A549 (cell line): ENCODE measurements at regions not wholly inside any gene's neighbourhood (a gene's known extent, or its start where the extent isn't known, plus 50 kb on each side); places are given as distances from the start of the nearest gene placed in this dataset.

Experiments used
- ATAC-seq, 2 experiments: fragments of 200-7000 bp in 1 of 2; fragments of >200 bp in 1 of 2; cut with Nextera tagmentation in 1 of 2; cut with Tn5 transposase in 1 of 2; 3 replicates each; pipeline versions ENCODE4 v1.8.0 to v1.9.1; 2018 to 2020; ENCODE audit warnings: mild to moderate bottlenecking in 1 of 2, moderate library complexity in 1 of 2
- CTCF ChIA-PET: fragments of 300-600 bp; sonication (Branson Sonifier 250); formaldehyde crosslinking; extraction: SDS; loops from one replicate; lab custom pipeline; 2021; ENCODE audit warnings: antibody characterized with exemption, inconsistent platforms; lab: Yijun Ruan, JAX
- POLR2A ChIA-PET: fragments of 350-600 bp; formaldehyde crosslinking; extraction: SDS; loops from one replicate; lab custom pipeline; 2021; ENCODE audit warnings: antibody characterized with exemption, inconsistent platforms; lab: Yijun Ruan, JAX
- DNase-seq, 2 experiments: peaks; one replicate each; pipeline versions ENCODE4 v3.0.0 to v3.0.0-alpha.2; 2011 to 2016; ENCODE audit warnings: low read depth in 1 of 2, low spot score in 1 of 2
- FAIRE-seq: peaks from 2 replicates; lab custom pipeline; 2011; peaks lifted over from hg19 to GRCh38; lab: Jason Lieb, UNC
- H3K27ac ChIP-seq, 2 experiments: fragments of >200 bp; sonication (Bioruptor Twin); formaldehyde crosslinking; 3 replicates each; pipeline ENCODE4 v1.5.1; 2016 to 2017
- H3K4me1 ChIP-seq: fragments of >200 bp; sonication (Bioruptor Twin); formaldehyde crosslinking; 3 replicates; pipeline ENCODE4 v1.6.1; 2016
- H3K4me2 ChIP-seq: fragments of >200 bp; sonication (Bioruptor Twin); formaldehyde crosslinking; 3 replicates; pipeline ENCODE4 v1.6.1; 2016
- H3K4me3 ChIP-seq: fragments of >200 bp; sonication (Bioruptor Twin); formaldehyde crosslinking; 3 replicates; pipeline ENCODE4 v1.5.1; 2016
- H3K9me3 ChIP-seq: fragments of >200 bp; sonication (Bioruptor Twin); formaldehyde crosslinking; 3 replicates; pipeline ENCODE4 v1.6.1; 2016
- CBX2 ChIP-seq: fragments of 200-600 bp; sonication (generic); IDR thresholded peaks from 2 replicates; pipeline ENCODE4 v1.6.1; 2016; ENCODE audit warnings: low read depth, mild to moderate bottlenecking, borderline replicate concordance
- CHD4 ChIP-seq: fragments of 200-600 bp; sonication (generic); IDR thresholded peaks from 2 replicates; pipeline ENCODE4 v1.6.1; 2016; ENCODE audit warnings: antibody characterized with exemption, mild to moderate bottlenecking, borderline replicate concordance
- EHF ChIP-seq: fragments of 250-450 bp; sonication (Bioruptor Pico); IDR thresholded peaks from 2 replicates; pipeline ENCODE4 v1.5.0; 2020; ENCODE audit warnings: mild to moderate bottlenecking
- ELK1 ChIP-seq: fragments of 150-350 bp; IDR thresholded peaks from 2 replicates; pipeline ENCODE4 v1.6.1; 2014; ENCODE audit warnings: low read depth, mild to moderate bottlenecking, low read length
- ESRRA ChIP-seq: fragments of 150-350 bp; IDR thresholded peaks from 2 replicates; pipeline ENCODE4 v1.6.1; 2014; ENCODE audit warnings: mild to moderate bottlenecking, low read length, borderline replicate concordance
- FOSL2 ChIP-seq, 2 experiments: fragments of 450-650 bp in 1 of 2; fragments of >200 bp in 1 of 2; sonication (Bioruptor Twin) in 1 of 2; formaldehyde crosslinking; IDR thresholded peaks; 2 replicates each; pipeline versions ENCODE4 v1.5.0 to v1.6.1; 2016 to 2020; ENCODE audit warnings: mild to moderate bottlenecking in 1 of 2, moderate library complexity in 1 of 2
- HES2 ChIP-seq: fragments of >200 bp; sonication (Bioruptor Twin); formaldehyde crosslinking; IDR thresholded peaks from 2 replicates; pipeline ENCODE4 v1.6.1; 2016
- HEYL ChIP-seq: fragments of 250-450 bp; sonication (Bioruptor Pico); IDR thresholded peaks from 2 replicates; pipeline ENCODE4 v1.8.0; 2021; ENCODE audit warnings: mild to moderate bottlenecking, moderate library complexity
- JUN ChIP-seq, 2 experiments: fragments of >200 bp; sonication (Bioruptor Twin); formaldehyde crosslinking; IDR thresholded peaks; 2 replicates in 1 of 2; 3 replicates in 1 of 2; pipeline ENCODE4 v1.6.1; 2016 to 2017
- PHF8 ChIP-seq: fragments of 200-600 bp; sonication (generic); IDR thresholded peaks from 2 replicates; pipeline ENCODE4 v1.6.1; 2016; ENCODE audit warnings: low read depth, mild to moderate bottlenecking, antibody characterized with exemption, moderate library complexity, borderline replicate concordance
- POLR2A ChIP-seq: IDR thresholded peaks from 2 replicates; pipeline ENCODE4 v1.6.1; 2012; ENCODE audit warnings: mild to moderate bottlenecking, low read length
- POLR2AphosphoS2 ChIP-seq: conservative IDR thresholded peaks from 2 replicates; pipeline ENCODE4 v1.6.1; 2012; ENCODE audit warnings: low read length, improper control_type of control experiment, inconsistent platforms
- RCOR1 ChIP-seq: fragments of 150-350 bp; IDR thresholded peaks from 2 replicates; pipeline ENCODE4 v1.6.1; 2014; ENCODE audit warnings: antibody characterized with exemption, low read length, low read depth
- REST ChIP-seq: fragments of 200-600 bp; sonication (generic); IDR thresholded peaks from 2 replicates; pipeline ENCODE4 v1.6.1; 2016; ENCODE audit warnings: antibody characterized with exemption, mild to moderate bottlenecking, moderate library complexity
- SREBF2 ChIP-seq: fragments of 450-650 bp; IDR thresholded peaks from 2 replicates; pipeline ENCODE4 v1.6.1; 2014; ENCODE audit warnings: mild to moderate bottlenecking, moderate library complexity
- TP53 ChIP-seq: fragments of 250-450 bp; sonication (Bioruptor Pico); IDR thresholded peaks from 2 replicates; pipeline ENCODE4 v1.5.0; 2021; ENCODE audit warnings: mild to moderate bottlenecking, moderate library complexity
- USF2 ChIP-seq: fragments of 450-650 bp; IDR thresholded peaks from 2 replicates; pipeline ENCODE4 v1.6.1; 2014; ENCODE audit warnings: antibody characterized with exemption
- ZC3H11A ChIP-seq: fragments of 450-650 bp; IDR thresholded peaks from 2 replicates; pipeline ENCODE4 v1.6.1; 2014; ENCODE audit warnings: antibody characterized with exemption, mild to moderate bottlenecking
- ZFP36 ChIP-seq: fragments of 450-650 bp; IDR thresholded peaks from 2 replicates; pipeline ENCODE4 v1.6.1; 2014; ENCODE audit warnings: borderline replicate concordance; ENCODE audit not compliant: partially characterized antibody
- ZNF302 ChIP-seq: fragments of 250-450 bp; sonication (Bioruptor Pico); IDR thresholded peaks from 2 replicates; pipeline ENCODE4 v1.9.0; 2021; ENCODE audit warnings: inconsistent platforms, mild to moderate bottlenecking, moderate library complexity
- ZSCAN20 ChIP-seq: fragments of 250-450 bp; sonication (Bioruptor Pico); IDR thresholded peaks from 2 replicates; pipeline ENCODE4 v1.8.0; 2022; ENCODE audit warnings: mild to moderate bottlenecking, moderate library complexity
- WGBS: methylation state at CpG from one replicate; pipeline ENCODE4 v1.1.6; 2017; ENCODE audit errors: missing lambda C conversion rate; 5-methylcytosine and 5-hydroxymethylcytosine counted together
- TF ChIP-seq, protein P1 (sequence below): fragments of 250-450 bp; sonication (Bioruptor Pico); IDR thresholded peaks from 2 replicates; pipeline ENCODE4 v1.5.0; 2021; ENCODE audit warnings: mild to moderate bottlenecking, moderate library complexity, borderline replicate concordance
- TF ChIP-seq, protein P2 (sequence below): fragments of >200 bp; sonication (Bioruptor Twin); formaldehyde crosslinking; IDR thresholded peaks from 3 replicates; pipeline ENCODE4 v1.6.1; 2016

DNA sequence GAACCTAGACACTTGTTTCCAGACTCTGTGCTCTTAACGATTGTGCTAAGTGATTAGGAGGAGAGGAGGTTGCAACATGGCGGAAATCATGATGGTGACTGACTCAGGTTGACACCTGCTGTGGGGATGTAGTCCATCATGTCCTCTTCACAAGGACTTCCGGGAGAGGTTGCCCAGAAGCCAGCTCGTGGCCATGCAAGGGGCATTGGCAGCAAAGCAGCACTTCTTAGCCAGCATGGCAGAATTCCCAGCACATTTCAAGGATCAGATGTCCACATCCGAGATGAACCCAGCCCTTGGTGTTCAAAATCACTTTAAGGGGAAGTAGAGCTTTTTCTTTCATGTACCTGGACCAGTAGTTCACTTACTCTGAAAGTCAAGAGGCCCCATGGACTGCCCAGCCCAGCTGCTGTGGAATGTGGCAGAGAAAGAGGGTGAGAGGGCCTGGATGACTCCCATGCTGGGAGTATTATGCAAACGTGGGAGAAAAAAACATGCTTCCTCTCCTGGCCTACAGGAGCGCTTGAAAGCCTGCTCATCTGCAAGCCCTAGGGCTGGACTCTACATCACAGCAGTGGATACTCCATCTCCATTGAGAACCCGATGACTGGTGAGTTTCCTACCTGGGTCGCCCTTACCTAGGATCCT, 65.5 kb downstream of the IRX6 start:
- no peak overlapping the region for H3K27ac ChIP-seq
- POLR2A ChIA-PET: no interaction called here
- no peak for TF ChIP-seq REST
- no peak for TF ChIP-seq ZFP36
- TF ChIP-seq JUN (IDR thresholded peaks at IDR 0.05): no peak
- TF ChIP-seq CBX2: no peak
- no peak for TF ChIP-seq CHD4
- TF ChIP-seq HES2: no peak
- TF ChIP-seq HEYL (CRISPR knock-in tag): no peak
- TF ChIP-seq, protein P1, sequence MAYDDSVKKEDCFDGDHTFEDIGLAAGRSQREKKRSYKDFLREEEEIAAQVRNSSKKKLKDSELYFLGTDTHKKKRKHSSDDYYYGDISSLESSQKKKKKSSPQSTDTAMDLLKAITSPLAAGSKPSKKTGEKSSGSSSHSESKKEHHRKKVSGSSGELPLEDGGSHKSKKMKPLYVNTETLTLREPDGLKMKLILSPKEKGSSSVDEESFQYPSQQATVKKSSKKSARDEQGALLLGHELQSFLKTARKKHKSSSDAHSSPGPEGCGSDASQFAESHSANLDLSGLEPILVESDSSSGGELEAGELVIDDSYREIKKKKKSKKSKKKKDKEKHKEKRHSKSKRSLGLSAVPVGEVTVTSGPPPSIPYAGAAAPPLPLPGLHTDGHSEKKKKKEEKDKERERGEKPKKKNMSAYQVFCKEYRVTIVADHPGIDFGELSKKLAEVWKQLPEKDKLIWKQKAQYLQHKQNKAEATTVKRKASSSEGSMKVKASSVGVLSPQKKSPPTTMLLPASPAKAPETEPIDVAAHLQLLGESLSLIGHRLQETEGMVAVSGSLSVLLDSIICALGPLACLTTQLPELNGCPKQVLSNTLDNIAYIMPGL (CRISPR knock-in tag): no peak
- TF ChIP-seq ESRRA: no peak
- TF ChIP-seq POLR2A: no peak
- no peak for TF ChIP-seq POLR2AphosphoS2
- no peak for TF ChIP-seq ZNF302 (CRISPR knock-in tag)
- no peak for TF ChIP-seq ELK1
- TF ChIP-seq RCOR1: no peak
- no peak for TF ChIP-seq TP53 (CRISPR knock-in tag)
- TF ChIP-seq, protein P2, sequence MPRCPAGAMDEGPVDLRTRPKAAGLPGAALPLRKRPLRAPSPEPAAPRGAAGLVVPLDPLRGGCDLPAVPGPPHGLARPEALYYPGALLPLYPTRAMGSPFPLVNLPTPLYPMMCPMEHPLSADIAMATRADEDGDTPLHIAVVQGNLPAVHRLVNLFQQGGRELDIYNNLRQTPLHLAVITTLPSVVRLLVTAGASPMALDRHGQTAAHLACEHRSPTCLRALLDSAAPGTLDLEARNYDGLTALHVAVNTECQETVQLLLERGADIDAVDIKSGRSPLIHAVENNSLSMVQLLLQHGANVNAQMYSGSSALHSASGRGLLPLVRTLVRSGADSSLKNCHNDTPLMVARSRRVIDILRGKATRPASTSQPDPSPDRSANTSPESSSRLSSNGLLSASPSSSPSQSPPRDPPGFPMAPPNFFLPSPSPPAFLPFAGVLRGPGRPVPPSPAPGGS: no peak
- FAIRE-seq (no peak), DNase-seq (no peak), ATAC-seq (no peak)
- no peak overlapping the region for H3K4me2 ChIP-seq
- CTCF ChIA-PET: no interaction called here
- WGBS: 29% methylated on average over 9 of the region's 9 CpGs
- no peak overlapping the region for H3K4me3 ChIP-seq
- H3K9me3 ChIP-seq: no peaks in the 10 kb centered on the region
- no peaks in the 10 kb centered on the region for H3K4me1 ChIP-seq

- FAIRE-seq: no peak
- no peak overlapping the region for H3K27ac ChIP-seq
- H3K4me1 ChIP-seq: no peaks in the 10 kb centered on the region
- no peak overlapping the region for H3K4me3 ChIP-seq
- no peak overlapping the region for H3K4me2 ChIP-seq
- DNase-seq: no peak
- H3K9me3 ChIP-seq: no peaks in the 10 kb centered on the region
- ChIA-PET CTCF (no interaction called here), POLR2A (no interaction called here)
- WGBS: 51% methylated on average over 8 of the region's 8 CpGs
- no peak for ATAC-seq
- no peak for TF ChIP-seq ZSCAN20 (CRISPR knock-in tag)
- TF ChIP-seq REST: no peak
- TF ChIP-seq ZC3H11A: no peak
- no peak for TF ChIP-seq SREBF2
- TF ChIP-seq USF2: no peak
- TF ChIP-seq TP53 (CRISPR knock-in tag): no peak
- no peak for TF ChIP-seq FOSL2 (IDR thresholded peaks at IDR 0.05)
- TF ChIP-seq FOSL2 (CRISPR knock-in tag; IDR thresholded peaks at IDR 0.05): no peak
- TF ChIP-seq EHF (CRISPR knock-in tag): no peak
- no peak for TF ChIP-seq PHF8
Observed at GRCh38 chr16:55390630-55391237, 66.7 kb downstream of the IRX6 start.
